ENCODE measurements at regions not wholly inside any gene's neighbourhood (a gene's known extent, or its start where the extent isn't known, plus 50 kb on each side); places are given as distances from the start of the nearest gene placed in this dataset.

GRCh38 chr16:79986352-79986751 lies 385.8 kb upstream of the MAF start:
- TF ChIP-seq SNAI2 (CRISPR knock-in tag; IDR thresholded peaks at IDR 0.05) (no peak), ARNTL (CRISPR knock-in tag; IDR thresholded peaks at IDR 0.05; ENCODE audit: borderline replicate concordance, low read depth) (no peak), PATZ1 (CRISPR knock-in tag; IDR thresholded peaks at IDR 0.05; ENCODE audit: borderline replicate concordance) (no peak), ZFP3 (CRISPR knock-in tag; IDR thresholded peaks at IDR 0.05) (no peak), ISL1 (CRISPR knock-in tag; IDR thresholded peaks at IDR 0.05) (no peak), ZNF70 (CRISPR knock-in tag; IDR thresholded peaks at IDR 0.05) (no peak), BACH2 (CRISPR knock-in tag; IDR thresholded peaks at IDR 0.05; ENCODE audit: borderline replicate concordance) (no peak)
- TF ChIP-seq, protein P1, sequence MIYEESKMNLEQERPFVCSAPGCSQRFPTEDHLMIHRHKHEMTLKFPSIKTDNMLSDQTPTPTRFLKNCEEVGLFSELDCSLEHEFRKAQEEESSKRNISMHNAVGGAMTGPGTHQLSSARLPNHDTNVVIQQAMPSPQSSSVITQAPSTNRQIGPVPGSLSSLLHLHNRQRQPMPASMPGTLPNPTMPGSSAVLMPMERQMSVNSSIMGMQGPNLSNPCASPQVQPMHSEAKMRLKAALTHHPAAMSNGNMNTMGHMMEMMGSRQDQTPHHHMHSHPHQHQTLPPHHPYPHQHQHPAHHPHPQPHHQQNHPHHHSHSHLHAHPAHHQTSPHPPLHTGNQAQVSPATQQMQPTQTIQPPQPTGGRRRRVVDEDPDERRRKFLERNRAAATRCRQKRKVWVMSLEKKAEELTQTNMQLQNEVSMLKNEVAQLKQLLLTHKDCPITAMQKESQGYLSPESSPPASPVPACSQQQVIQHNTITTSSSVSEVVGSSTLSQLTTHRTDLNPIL (CRISPR knock-in tag; IDR thresholded peaks at IDR 0.05; ENCODE audit: low read depth) = no peak
